Subcutaneous abdominal adipose tissue (tissue), 5 donors: ENCODE measurements at regions not wholly inside any gene's neighbourhood (a gene's known extent, or its start where the extent isn't known, plus 50 kb on each side); places are given as distances from the start of the nearest gene placed in this dataset.

Source experiments
- H3K27ac ChIP-seq: one replicate; pipeline ENCODE4 v1.7.0; 2013; ENCODE audit warnings: low read depth, mild to moderate bottlenecking, inconsistent platforms, low read length, moderate library complexity
- H3K27me3 ChIP-seq, 5 donors: one replicate each; pipeline ENCODE4 v1.7.0; 2013; ENCODE audit warnings: low read length in 5 of 5, inconsistent platforms in 1 of 5; ENCODE audit not compliant: control insufficient read depth in 5 of 5, insufficient read depth in 4 of 5
- H3K36me3 ChIP-seq, 5 donors: one replicate each; pipeline ENCODE4 v1.7.0; 2013; ENCODE audit warnings: low read length in 5 of 5; ENCODE audit not compliant: control insufficient read depth in 5 of 5, insufficient read depth in 5 of 5
- H3K4me1 ChIP-seq, 5 donors: one replicate each; pipeline ENCODE4 v1.7.0; 2013; ENCODE audit warnings: low read length in 5 of 5, mild to moderate bottlenecking in 3 of 5, moderate library complexity in 1 of 5; ENCODE audit not compliant: control insufficient read depth in 5 of 5, insufficient read depth in 5 of 5
- H3K4me3 ChIP-seq, 5 donors: one replicate each; pipeline ENCODE4 v1.7.0; 2013; ENCODE audit warnings: low read length in 5 of 5, low read depth in 1 of 5
- H3K9ac ChIP-seq, 5 donors: one replicate each; pipeline ENCODE4 v1.7.0; 2013; ENCODE audit warnings: low read length in 5 of 5, mild to moderate bottlenecking in 4 of 5, moderate library complexity in 3 of 5
- H3K9me3 ChIP-seq, 5 donors: one replicate each; pipeline ENCODE4 v1.7.0; 2013; ENCODE audit warnings: low read length in 5 of 5; ENCODE audit not compliant: control insufficient read depth in 5 of 5
- donor health status: healthy.
- donor health status: healthy.
- donor health status: healthy.
- donor health status: healthy.
- donor health status: healthy.

DNA sequence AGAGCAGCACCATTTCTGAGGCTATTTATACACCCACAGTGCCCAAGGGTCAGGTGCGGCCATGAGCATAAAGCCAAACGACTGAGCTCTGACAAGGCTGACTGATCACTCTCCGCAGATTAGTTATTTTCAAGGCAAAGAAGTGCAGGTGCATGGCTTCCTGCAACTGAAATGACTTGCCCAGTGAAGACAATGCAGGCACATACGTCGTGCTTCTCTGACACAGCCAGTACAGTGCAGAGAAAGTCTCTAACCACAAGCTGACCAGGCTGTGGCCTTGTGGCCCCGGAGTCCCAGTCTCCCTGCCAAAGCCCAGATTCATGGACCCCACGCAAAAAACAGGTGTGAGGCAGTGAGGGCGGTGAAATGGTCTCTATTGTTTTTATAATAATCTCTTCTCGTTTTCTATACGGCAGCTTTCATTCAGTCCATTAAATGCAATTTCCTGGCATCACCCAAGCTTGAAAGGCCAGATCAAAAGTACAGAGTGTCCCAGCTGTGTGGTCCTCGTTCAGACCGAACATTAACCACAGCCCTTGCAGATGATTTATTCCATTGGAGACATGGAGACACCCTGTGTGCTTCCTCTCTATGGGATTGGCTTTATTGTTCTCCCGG, 447.0 kb upstream of the ID2 start:
- Histone ChIP-seq H3K9ac (no peak overlapping the region), H3K36me3 (no peaks in the 10 kb centered on the region), H3K9me3 (no peaks in the 10 kb centered on the region), H3K27ac (no peak overlapping the region), H3K4me3 (no peak overlapping the region), H3K4me1 (peaks cover 0 to 29% (median 15%) of the 10 kb centered on the region in 5 donors), H3K27me3 (no peaks in the 10 kb centered on the region)

DNA sequence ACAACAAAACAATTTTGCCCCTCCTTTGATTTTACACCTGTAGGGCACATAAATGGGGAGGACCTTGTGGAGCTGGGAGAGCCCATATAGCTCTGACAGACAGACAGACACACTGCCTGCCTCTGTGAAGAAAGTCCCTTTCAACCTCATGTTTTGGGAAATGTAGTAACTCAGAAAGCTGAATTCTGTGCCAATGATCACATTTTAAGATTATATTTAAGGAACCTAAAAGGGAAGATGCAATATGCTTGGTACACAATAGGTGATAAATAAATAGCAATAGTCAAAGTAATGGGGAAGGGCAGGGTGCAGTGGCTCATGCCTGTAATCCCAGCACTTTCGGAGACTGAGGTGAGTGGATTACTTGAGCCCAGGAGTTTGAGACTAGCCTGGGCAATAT, 446.4 kb upstream of the ID2 start:
- no peak overlapping the region for H3K4me3 ChIP-seq
- H3K27me3 ChIP-seq = no peaks in the 10 kb centered on the region
- H3K4me1 ChIP-seq = peaks cover 0 to 27% (median 13%) of the 10 kb centered on the region in 5 donors
- H3K9me3 ChIP-seq = no peaks in the 10 kb centered on the region
- no peak overlapping the region for H3K27ac ChIP-seq
- H3K36me3 ChIP-seq = no peaks in the 10 kb centered on the region
- no peak overlapping the region for H3K9ac ChIP-seq

DNA sequence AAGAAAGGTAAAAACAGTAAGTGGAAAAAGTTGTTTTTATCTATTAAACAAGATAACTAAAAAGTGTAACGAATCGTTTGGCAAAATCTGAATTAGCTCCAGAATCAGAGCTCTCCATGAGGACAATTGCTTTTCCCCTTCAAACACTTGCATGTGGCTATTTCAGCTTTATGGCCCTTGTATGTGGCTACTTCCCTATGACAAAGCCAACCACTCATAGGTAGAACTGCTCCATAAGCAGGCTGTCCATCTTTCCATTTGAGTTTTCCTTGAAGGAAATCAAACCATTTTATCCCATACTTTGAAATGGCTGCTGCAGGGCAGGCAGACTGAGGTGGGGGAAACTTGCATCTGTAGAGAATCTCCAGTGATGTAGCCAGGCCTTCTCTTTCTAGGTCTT, 445.5 kb upstream of the ID2 start:
- H3K9me3 ChIP-seq = no peaks in the 10 kb centered on the region
- H3K9ac ChIP-seq = no peak overlapping the region
- H3K27ac ChIP-seq = no peak overlapping the region
- H3K4me3 ChIP-seq = no peak overlapping the region
- H3K27me3 ChIP-seq = no peaks in the 10 kb centered on the region
- H3K4me1 ChIP-seq = peaks cover 0 to 27% (median 13%) of the 10 kb centered on the region in 5 donors
- no peaks in the 10 kb centered on the region for H3K36me3 ChIP-seq

DNA sequence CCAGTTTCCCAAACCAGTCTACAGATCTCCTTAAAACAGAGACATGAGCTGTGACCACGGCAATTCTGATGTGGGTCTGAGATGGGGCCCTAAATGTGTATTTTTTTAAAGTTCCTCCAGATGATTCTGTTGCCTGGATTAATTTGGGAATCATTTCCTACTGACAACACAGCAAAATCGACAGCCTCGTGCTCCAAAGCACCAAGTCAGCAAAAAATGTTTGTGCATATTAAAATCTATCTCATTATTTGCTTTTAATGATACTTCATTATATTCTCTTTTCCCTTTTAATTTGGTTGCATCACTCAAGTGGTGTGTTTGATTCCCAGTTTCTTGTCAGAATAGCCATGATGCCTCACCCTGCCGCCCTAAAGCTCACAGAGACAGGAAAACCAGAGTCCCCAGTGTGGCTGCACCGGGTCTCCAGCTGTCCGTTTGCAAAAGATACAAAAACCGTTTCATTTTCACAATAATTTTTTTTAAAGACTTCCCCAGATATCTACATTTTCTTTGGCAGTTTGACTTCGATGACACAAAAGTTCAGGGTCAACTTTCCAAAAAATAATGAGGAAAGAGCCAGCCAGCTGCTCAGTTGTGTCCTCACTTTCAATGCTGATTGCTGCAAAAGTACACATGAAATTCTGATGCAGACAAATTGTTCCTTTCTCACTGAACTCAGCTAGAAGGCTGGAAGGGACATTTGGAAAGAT, 443.2 kb upstream of the ID2 start:
- peaks cover 0 to 5% (median under 1%) of the 10 kb centered on the region in 5 donors for H3K9me3 ChIP-seq
- no peak overlapping the region for H3K27ac ChIP-seq
- no peak overlapping the region for H3K4me3 ChIP-seq
- H3K9ac ChIP-seq = no peak overlapping the region
- peaks cover 0 to 27% (median 18%) of the 10 kb centered on the region in 5 donors for H3K4me1 ChIP-seq
- H3K36me3 ChIP-seq = no peaks in the 10 kb centered on the region
- no peaks in the 10 kb centered on the region for H3K27me3 ChIP-seq

DNA sequence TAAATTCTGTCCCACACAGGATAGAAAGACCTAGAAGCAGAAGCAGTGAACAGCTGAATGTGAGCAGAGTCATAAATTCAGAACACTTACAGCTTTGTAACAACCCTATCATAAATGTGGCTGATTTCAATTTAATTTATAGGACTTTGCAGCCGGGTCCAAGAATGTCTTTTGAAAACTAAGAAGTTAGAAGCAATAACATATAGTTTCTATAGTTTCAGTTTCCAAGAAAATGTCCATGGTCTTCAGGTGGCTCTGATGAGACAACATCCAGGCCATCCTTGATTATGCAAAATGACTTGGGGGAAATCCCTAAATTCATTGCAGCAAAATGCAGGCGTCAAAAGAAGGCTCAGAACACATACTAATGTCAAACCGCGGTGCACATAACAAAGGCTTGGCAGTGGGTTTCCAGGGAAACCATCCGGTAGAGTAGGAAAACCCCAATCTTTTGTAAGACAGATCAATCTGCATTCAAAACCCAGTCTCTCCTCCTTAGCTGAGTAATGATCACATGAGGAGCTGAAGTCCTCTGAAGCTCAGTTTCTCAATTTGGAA, 442.2 kb upstream of the ID2 start:
- no peak overlapping the region for H3K27ac ChIP-seq

DNA sequence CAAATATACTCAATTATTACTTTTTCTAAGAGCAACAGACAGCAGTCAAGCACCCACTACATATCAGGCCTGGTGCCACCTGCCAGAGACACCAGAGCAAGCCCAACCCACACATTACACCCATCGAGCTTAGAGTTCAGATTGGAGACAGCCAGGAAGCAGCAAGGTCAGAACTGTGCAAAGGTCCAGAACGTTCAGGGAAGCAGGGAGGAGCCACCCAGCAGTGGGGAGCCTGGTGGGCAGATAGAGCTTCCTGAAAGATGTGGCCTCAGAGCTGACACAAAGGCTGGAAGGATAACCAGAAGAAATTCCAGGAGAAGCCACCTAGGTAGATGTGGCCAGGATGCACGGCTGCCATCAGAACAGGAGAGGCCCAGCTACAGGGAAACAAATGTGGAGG, 440.5 kb upstream of the ID2 start:
- H3K9ac ChIP-seq = no peak overlapping the region
- no peak overlapping the region for H3K27ac ChIP-seq
- no peak overlapping the region for H3K4me3 ChIP-seq
- no peaks in the 10 kb centered on the region for H3K36me3 ChIP-seq
- no peaks in the 10 kb centered on the region for H3K27me3 ChIP-seq
- H3K4me1 ChIP-seq = peaks cover 0 to 18% (median 12%) of the 10 kb centered on the region in 5 donors
- H3K9me3 ChIP-seq = peaks cover 0 to 10% (median 5%) of the 10 kb centered on the region in 5 donors

More for the DNA sequence above, 442.2 kb upstream of the ID2 start:
- peaks cover 0 to 8% (median 5%) of the 10 kb centered on the region in 5 donors for H3K9me3 ChIP-seq
- peaks cover 0 to 21% (median 18%) of the 10 kb centered on the region in 5 donors for H3K4me1 ChIP-seq
- H3K9ac ChIP-seq = peak overlapping the region in 1 of 5 donors; percentile 12
- no peaks in the 10 kb centered on the region for H3K27me3 ChIP-seq
- no peak overlapping the region for H3K4me3 ChIP-seq
- no peaks in the 10 kb centered on the region for H3K36me3 ChIP-seq

DNA sequence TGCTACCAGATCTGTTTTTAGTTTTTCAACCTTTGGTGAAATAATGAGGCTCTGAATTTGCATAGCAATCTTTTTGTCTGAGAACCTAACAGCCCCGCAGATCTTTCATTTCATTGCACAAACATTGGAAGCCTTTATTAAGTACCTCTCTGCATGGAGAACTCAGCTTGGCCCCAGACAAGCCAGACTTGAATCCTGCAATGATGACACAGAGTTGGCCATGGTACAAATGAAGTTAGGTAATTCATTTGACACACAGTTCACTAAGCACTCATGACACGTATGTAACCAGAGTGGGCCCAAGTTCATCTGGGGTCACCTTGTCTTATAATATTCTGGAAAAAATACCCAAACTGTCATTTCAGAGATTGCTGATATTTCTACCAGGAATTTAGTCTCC, 439.1 kb upstream of the ID2 start:
- no peak overlapping the region for H3K27ac ChIP-seq
- no peaks in the 10 kb centered on the region for H3K27me3 ChIP-seq
- H3K9ac ChIP-seq = no peak overlapping the region
- H3K4me3 ChIP-seq = no peak overlapping the region
- peaks cover 0 to 10% (median 5%) of the 10 kb centered on the region in 5 donors for H3K9me3 ChIP-seq
- no peaks in the 10 kb centered on the region for H3K36me3 ChIP-seq
- peaks cover 0 to 18% (median 12%) of the 10 kb centered on the region in 5 donors for H3K4me1 ChIP-seq

DNA sequence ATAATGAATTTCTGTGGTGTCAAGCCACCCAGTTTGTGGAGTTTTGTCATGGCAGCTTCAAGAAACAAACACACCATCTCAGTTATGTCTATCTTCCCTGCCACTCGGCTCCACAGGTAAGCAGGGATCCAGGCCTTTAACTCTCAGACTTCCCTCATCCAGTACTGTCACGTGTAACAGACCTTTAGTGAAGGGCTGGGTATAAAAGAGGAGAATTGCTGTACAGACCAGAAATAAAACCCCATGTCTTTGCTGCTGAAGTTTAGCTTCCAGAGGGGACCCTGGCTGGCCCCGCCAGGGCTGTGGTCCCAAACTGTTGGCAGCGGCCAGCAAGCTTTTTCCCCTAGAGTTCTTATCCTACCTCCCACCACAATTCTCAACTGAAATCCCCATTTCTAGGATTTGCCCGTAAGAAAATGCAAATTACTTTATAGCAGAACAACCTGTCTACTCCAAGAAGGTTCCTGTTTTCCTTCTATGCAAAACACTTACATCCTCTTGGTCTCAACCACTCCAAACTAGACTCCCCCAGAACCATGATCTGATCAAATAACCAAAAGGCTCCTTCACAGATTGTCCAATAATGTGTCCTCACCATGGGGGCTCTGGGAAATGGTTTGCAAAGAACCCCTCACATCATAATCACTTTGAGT, 438.0 kb upstream of the ID2 start:
- Histone ChIP-seq H3K36me3 (no peaks in the 10 kb centered on the region), H3K9me3 (peaks cover 0 to 10% (median 5%) of the 10 kb centered on the region in 5 donors), H3K27me3 (no peaks in the 10 kb centered on the region), H3K4me3 (no peak overlapping the region), H3K27ac (no peak overlapping the region), H3K9ac (no peak overlapping the region), H3K4me1 (peaks cover 0 to 16% (median 5%) of the 10 kb centered on the region in 5 donors)

DNA sequence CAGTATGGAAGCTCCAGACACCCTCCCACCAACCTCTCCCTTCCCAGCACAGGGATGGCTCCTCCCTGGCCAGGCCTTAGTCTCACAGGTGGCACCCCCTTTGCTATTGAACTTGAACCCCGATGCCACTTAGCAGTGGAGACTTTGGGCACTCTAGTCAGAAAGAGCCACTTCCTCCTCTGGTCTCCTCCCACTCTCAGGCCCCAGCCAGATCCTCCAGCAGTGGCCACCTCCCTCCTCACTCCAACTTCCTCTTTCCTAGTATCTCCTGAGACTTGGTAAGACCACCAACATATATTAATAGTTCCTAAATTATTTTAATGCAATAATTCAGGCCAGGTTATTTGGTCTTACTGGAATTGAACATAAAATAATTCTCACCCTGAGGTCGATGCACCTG, 437.2 kb upstream of the ID2 start:
- H3K4me3 ChIP-seq = no peak overlapping the region
- H3K27me3 ChIP-seq = no peaks in the 10 kb centered on the region
- no peak overlapping the region for H3K27ac ChIP-seq
- peaks cover 0 to 14% (median 5%) of the 10 kb centered on the region in 5 donors for H3K4me1 ChIP-seq
- H3K9ac ChIP-seq = no peak overlapping the region
- no peaks in the 10 kb centered on the region for H3K36me3 ChIP-seq
- H3K9me3 ChIP-seq = peaks cover 0 to 10% (median 5%) of the 10 kb centered on the region in 5 donors

DNA sequence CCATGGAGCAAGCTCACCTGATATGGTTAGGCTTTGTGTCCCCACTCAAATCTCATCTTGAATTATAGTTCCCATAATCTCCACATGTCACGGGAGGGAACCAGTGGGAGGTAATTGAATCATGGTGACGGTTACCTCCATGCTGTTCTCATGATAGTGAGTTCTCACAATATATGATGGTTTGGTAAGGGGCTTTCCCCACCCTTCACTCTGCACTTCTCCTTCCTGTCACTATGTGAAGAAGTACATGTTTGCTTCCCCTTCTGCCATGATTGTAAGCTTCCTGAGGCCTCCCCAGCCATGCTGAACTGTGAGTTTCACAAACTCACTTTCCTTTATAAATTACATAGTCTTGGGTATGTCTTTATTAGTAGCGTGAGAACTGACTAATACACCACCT, 435.7 kb upstream of the ID2 start:
- Histone ChIP-seq H3K27ac (no peak overlapping the region), H3K27me3 (no peaks in the 10 kb centered on the region), H3K4me1 (peaks cover 0 to 14% (median 5%) of the 10 kb centered on the region in 5 donors), H3K9ac (no peak overlapping the region), H3K36me3 (no peaks in the 10 kb centered on the region), H3K4me3 (no peak overlapping the region), H3K9me3 (peaks cover 0 to 13% (median 5%) of the 10 kb centered on the region in 5 donors)
